H9 (cell line): ENCODE measurements at regions not wholly inside any gene's neighbourhood (a gene's known extent, or its start where the extent isn't known, plus 50 kb on each side); places are given as distances from the start of the nearest gene placed in this dataset.

Experiments used
- DNase-seq: peaks from one replicate; pipeline ENCODE4 v3.0.0-alpha.2; 2017
- H2AFZ ChIP-seq: one replicate; pipeline ENCODE4 v1.6.1; 2013; ENCODE audit warnings: mild to moderate bottlenecking, low read length, control low read depth, moderate library complexity
- H2AK5ac ChIP-seq: 2 replicates; pipeline ENCODE4 v1.6.1; 2013; ENCODE audit warnings: low read length, control low read depth, mixed read lengths; ENCODE audit not compliant: insufficient read length
- H2BK120ac ChIP-seq: one replicate; pipeline ENCODE4 v1.6.1; 2013; ENCODE audit warnings: low read depth, mild to moderate bottlenecking, low read length, control low read depth, inconsistent platforms; ENCODE audit not compliant: poor library complexity, severe bottlenecking
- H2BK12ac ChIP-seq: 2 replicates; pipeline ENCODE4 v1.6.1; 2013; ENCODE audit warnings: low read length, control low read depth, mixed read lengths, low read depth; ENCODE audit not compliant: insufficient read length
- H2BK15ac ChIP-seq: 2 replicates; pipeline ENCODE4 v1.6.1; 2013; ENCODE audit warnings: low read depth, low read length, control low read depth
- H2BK20ac ChIP-seq: one replicate; pipeline ENCODE4 v1.6.1; 2013; ENCODE audit warnings: low read depth, mild to moderate bottlenecking, low read length, control low read depth, inconsistent platforms; ENCODE audit not compliant: poor library complexity, severe bottlenecking
- H2BK5ac ChIP-seq: 2 replicates; pipeline ENCODE4 v1.6.1; 2013; ENCODE audit warnings: low read length, control low read depth, mixed read lengths; ENCODE audit not compliant: insufficient read length
- H3K14ac ChIP-seq: 2 replicates; pipeline ENCODE4 v1.6.1; 2013; ENCODE audit warnings: low read length, control low read depth; ENCODE audit not compliant: insufficient read depth
- H3K18ac ChIP-seq: 2 replicates; pipeline ENCODE4 v1.6.1; 2013; ENCODE audit warnings: low read depth, mild to moderate bottlenecking, mixed read lengths, low read length, control low read depth; ENCODE audit not compliant: insufficient read length
- H3K23ac ChIP-seq: 2 replicates; pipeline ENCODE4 v1.6.1; 2013; ENCODE audit warnings: low read length, control low read depth, mixed read lengths, low read depth; ENCODE audit not compliant: insufficient read length
- H3K23me2 ChIP-seq: 2 replicates; pipeline ENCODE4 v1.6.1; 2013; ENCODE audit warnings: low read depth, mild to moderate bottlenecking, mixed read lengths, low read length, control low read depth; ENCODE audit not compliant: insufficient read length, poor library complexity, severe bottlenecking
- H3K27ac ChIP-seq: 2 replicates; pipeline ENCODE4 v1.5.1; 2013; ENCODE audit warnings: low read length, control low read depth, mixed read lengths, low read depth; ENCODE audit not compliant: insufficient read length
- H3K27me3 ChIP-seq: 2 replicates; pipeline ENCODE4 v1.6.1; 2013; ENCODE audit warnings: low read length, control low read depth, inconsistent platforms; ENCODE audit not compliant: insufficient read depth
- H3K4ac ChIP-seq: 2 replicates; pipeline ENCODE4 v1.6.1; 2013; ENCODE audit warnings: low read depth, mild to moderate bottlenecking, control low read depth, inconsistent platforms, low read length, moderate library complexity
- H3K4me1 ChIP-seq: 2 replicates; pipeline ENCODE4 v1.6.1; 2013; ENCODE audit warnings: low read length, control low read depth, inconsistent platforms; ENCODE audit not compliant: insufficient read depth
- H3K4me2 ChIP-seq: 2 replicates; pipeline ENCODE4 v1.6.1; 2013; ENCODE audit warnings: low read length, control low read depth, mixed read lengths; ENCODE audit not compliant: insufficient read length, insufficient read depth
- H3K56ac ChIP-seq: 2 replicates; pipeline ENCODE4 v1.6.1; 2013; ENCODE audit warnings: low read depth, mild to moderate bottlenecking, mixed read lengths, low read length, control low read depth; ENCODE audit not compliant: insufficient read length
- H3K79me1 ChIP-seq: 2 replicates; pipeline ENCODE4 v1.6.1; 2013; ENCODE audit warnings: low read depth, mild to moderate bottlenecking, moderate library complexity, low read length, control low read depth, inconsistent platforms; ENCODE audit not compliant: insufficient read depth, poor library complexity, severe bottlenecking
- H3K79me2 ChIP-seq: 2 replicates; pipeline ENCODE4 v1.6.1; 2013; ENCODE audit warnings: low read length, control low read depth, inconsistent platforms; ENCODE audit not compliant: insufficient read depth
- H3K9ac ChIP-seq: 2 replicates; pipeline ENCODE4 v1.6.1; 2013; ENCODE audit warnings: low read length, control low read depth, mixed read lengths; ENCODE audit not compliant: insufficient read length; ENCODE audit errors: extremely low read depth
- H3K9me3 ChIP-seq: one replicate; pipeline ENCODE4 v1.6.1; 2013; ENCODE audit warnings: low read depth, low read length, inconsistent platforms; ENCODE audit not compliant: control insufficient read depth
- H3T11ph ChIP-seq: one replicate; pipeline ENCODE4 v1.6.1; 2013; ENCODE audit warnings: mild to moderate bottlenecking, low read length, control low read depth, inconsistent platforms
- H4K20me1 ChIP-seq: one replicate; pipeline ENCODE4 v1.6.1; 2013; ENCODE audit not compliant: control insufficient read depth, insufficient read length, insufficient read depth
- H4K5ac ChIP-seq: 2 replicates; pipeline ENCODE4 v1.6.1; 2013; ENCODE audit warnings: low read depth, mild to moderate bottlenecking, mixed read lengths, low read length, control low read depth; ENCODE audit not compliant: insufficient read length
- H4K8ac ChIP-seq: replicated peaks from 2 replicates; pipeline ENCODE4 v1.6.1; 2013; ENCODE audit warnings: low read length, control low read depth, mixed read lengths, low read depth; ENCODE audit not compliant: insufficient read length
- H4K91ac ChIP-seq: 2 replicates; pipeline ENCODE4 v1.6.1; 2013; ENCODE audit warnings: low read depth, mild to moderate bottlenecking, moderate library complexity, mixed read lengths, low read length, control low read depth; ENCODE audit not compliant: insufficient read length
- H3K27ac Mint-ChIP-seq, 3 experiments: 2 replicates in 2 of 3; 3 replicates in 1 of 3; pipeline ENCODE4 v1.8.0; 2020 to 2021; ENCODE audit warnings: mixed read lengths in 3 of 3, mild to moderate bottlenecking in 1 of 3, moderate library complexity in 1 of 3
- H3K27me3 Mint-ChIP-seq: 2 replicates; pipeline ENCODE4 v1.8.0; 2021; ENCODE audit warnings: low read depth, mild to moderate bottlenecking, moderate library complexity, mixed read lengths
- H3K36me3 Mint-ChIP-seq, 3 experiments: 2 replicates in 2 of 3; 3 replicates in 1 of 3; pipeline ENCODE4 v1.8.0; 2020 to 2021; ENCODE audit warnings: low read depth in 3 of 3, mixed read lengths in 3 of 3; ENCODE audit not compliant: insufficient read depth in 1 of 3
- H3K4me1 Mint-ChIP-seq, 2 experiments: 2 replicates each; pipeline ENCODE4 v1.8.0; 2020; ENCODE audit warnings: mixed read lengths in 2 of 2
- H3K4me3 Mint-ChIP-seq, 2 experiments: 2 replicates in 1 of 2; 3 replicates in 1 of 2; pipeline ENCODE4 v1.8.0; 2020 to 2021; ENCODE audit warnings: mild to moderate bottlenecking in 2 of 2, mixed read lengths in 2 of 2, moderate library complexity in 1 of 2
- H3K9me3 Mint-ChIP-seq, 2 experiments: 2 replicates in 1 of 2; 3 replicates in 1 of 2; pipeline ENCODE4 v1.8.0; 2020; ENCODE audit warnings: mild to moderate bottlenecking in 2 of 2, mixed read lengths in 2 of 2, moderate library complexity in 1 of 2
- WGBS: extraction: QIAGEN DNeasy Blood & Tissue Kit; methylation state at CpG from one replicate; pipeline ENCODE4 v1.1.7; 2013; ENCODE audit warnings: missing lambda C conversion rate, low lambda C conversion rate, mixed read lengths; ENCODE audit not compliant: insufficient read length; ENCODE audit errors: extremely low coverage; 5-methylcytosine and 5-hydroxymethylcytosine counted together
- TF ChIP-seq, protein P1 (sequence below): fragments of 200-600 bp; sonication (generic); conservative IDR thresholded peaks from 3 replicates; pipeline ENCODE4 v1.8.0; 2021; ENCODE audit warnings: antibody characterized with exemption, mild to moderate bottlenecking

DNA sequence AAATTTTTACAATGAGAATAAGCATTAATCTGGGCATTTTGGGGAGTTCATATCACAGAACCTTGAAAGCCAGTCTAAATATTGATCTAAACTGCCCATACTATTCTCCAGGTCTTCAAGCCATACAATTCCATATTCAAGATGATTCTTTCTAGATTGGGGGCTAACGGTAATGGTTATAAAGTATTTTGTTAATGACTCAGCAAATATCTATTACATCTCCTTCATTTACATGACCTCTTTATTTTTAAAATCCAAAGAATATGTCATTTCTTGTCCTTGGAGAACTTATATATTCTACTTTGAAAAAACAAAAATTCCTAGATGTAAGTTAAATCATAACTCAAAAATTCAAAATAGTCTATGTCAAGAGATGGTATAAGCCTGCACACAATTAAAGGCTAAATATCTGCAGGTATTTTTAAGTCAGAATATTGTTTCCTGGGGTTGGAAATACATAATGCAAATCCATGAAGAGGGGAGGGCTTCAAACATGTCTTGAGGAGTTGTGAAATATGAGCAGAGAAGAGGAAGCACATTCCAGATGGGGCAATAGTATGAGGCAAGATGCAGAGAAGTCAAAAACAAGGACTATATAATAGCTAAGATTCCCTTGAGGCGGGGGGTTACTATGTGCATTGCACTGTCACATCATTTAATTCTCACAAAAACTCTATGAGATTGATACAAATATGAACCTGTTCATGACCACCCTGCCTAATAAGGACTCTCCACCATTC lies 526.4 kb downstream of the NR2F1-AS1 start:
- Mint-ChIP-seq H3K27me3 (no peaks in the 10 kb centered on the region), H3K36me3 (peaks cover 7 to 12% (median 8%) of the 10 kb centered on the region in 3 experiments; a peak in 5 of 7 replicates), H3K4me1 (peaks cover 14 to 32% of the 10 kb centered on the region in 2 experiments), H3K27ac (no peak overlapping the region), H3K9me3 (peaks cover 3 to 8% of the 10 kb centered on the region in 2 experiments; a peak in 4 of 5 replicates), H3K4me3 (no peak overlapping the region)
- Histone ChIP-seq H3T11ph (no peak overlapping the region), H2BK5ac (no peak overlapping the region), H4K91ac (no peak overlapping the region), H4K20me1 (no peaks in the 10 kb centered on the region), H3K4me2 (no peak overlapping the region), H3K14ac (no peak overlapping the region), H3K4ac (no peak overlapping the region), H4K8ac (no peak overlapping the region), H3K56ac (no peak overlapping the region), H2AFZ (no peak overlapping the region), H3K23me2 (no peaks in the 10 kb centered on the region), H2BK120ac (no peak overlapping the region), H3K9me3 (no peaks in the 10 kb centered on the region), H2BK20ac (no peak overlapping the region), H3K9ac (no peak overlapping the region), H3K27me3 (no peaks in the 10 kb centered on the region), H3K4me1 (peaks cover 4% of the 10 kb centered on the region; the same call in 1 of the 2 replicates), H3K27ac (no peak overlapping the region), H3K79me1 (no peaks in the 10 kb centered on the region), H3K18ac (no peak overlapping the region), H3K79me2 (no peaks in the 10 kb centered on the region), H3K23ac (no peak overlapping the region), H2BK15ac (no peak overlapping the region), H2AK5ac (no peak overlapping the region), H4K5ac (no peak overlapping the region), H2BK12ac (no peak overlapping the region)
- TF ChIP-seq, protein P1, sequence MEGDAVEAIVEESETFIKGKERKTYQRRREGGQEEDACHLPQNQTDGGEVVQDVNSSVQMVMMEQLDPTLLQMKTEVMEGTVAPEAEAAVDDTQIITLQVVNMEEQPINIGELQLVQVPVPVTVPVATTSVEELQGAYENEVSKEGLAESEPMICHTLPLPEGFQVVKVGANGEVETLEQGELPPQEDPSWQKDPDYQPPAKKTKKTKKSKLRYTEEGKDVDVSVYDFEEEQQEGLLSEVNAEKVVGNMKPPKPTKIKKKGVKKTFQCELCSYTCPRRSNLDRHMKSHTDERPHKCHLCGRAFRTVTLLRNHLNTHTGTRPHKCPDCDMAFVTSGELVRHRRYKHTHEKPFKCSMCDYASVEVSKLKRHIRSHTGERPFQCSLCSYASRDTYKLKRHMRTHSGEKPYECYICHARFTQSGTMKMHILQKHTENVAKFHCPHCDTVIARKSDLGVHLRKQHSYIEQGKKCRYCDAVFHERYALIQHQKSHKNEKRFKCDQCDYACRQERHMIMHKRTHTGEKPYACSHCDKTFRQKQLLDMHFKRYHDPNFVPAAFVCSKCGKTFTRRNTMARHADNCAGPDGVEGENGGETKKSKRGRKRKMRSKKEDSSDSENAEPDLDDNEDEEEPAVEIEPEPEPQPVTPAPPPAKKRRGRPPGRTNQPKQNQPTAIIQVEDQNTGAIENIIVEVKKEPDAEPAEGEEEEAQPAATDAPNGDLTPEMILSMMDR, result no peak
- no CpG with 5 or more reads among the region's 2 CpGs for WGBS
- no peak for DNase-seq
